ENCODE measurements at regions not wholly inside any gene's neighbourhood (a gene's known extent, or its start where the extent isn't known, plus 50 kb on each side); places are given as distances from the start of the nearest gene placed in this dataset.

- no peak for TF ChIP-seq EZH2 (IDR thresholded peaks at IDR 0.05; ENCODE audit: insufficient read depth, poor library complexity, severe bottlenecking)
- TF ChIP-seq EZH2phosphoT487 (IDR thresholded peaks at IDR 0.05; ENCODE audit: insufficient read depth, low read depth): no peak
Measured at GRCh38 chr1:217190359-217190758, 440.5 kb downstream of the GPATCH2 start.

Measured in GM23248 (cell line).